Brain microvascular endothelial cell (primary cell): ENCODE measurements at regions not wholly inside any gene's neighbourhood (a gene's known extent, or its start where the extent isn't known, plus 50 kb on each side); places are given as distances from the start of the nearest gene placed in this dataset.

Experiments
- DNase-seq: peaks from one replicate; pipeline ENCODE4 v3.0.0-alpha.2; 2020
- H3K27ac ChIP-seq: fragments of 250-450 bp; sonication (Bioruptor Pico); 2 replicates; pipeline ENCODE4 v1.5.1; 2020; ENCODE audit warnings: mild to moderate bottlenecking, moderate library complexity
- H3K27me3 ChIP-seq: fragments of 250-450 bp; sonication (Bioruptor Pico); replicated peaks from 2 replicates; pipeline ENCODE4 v1.5.1; 2020; ENCODE audit warnings: mild to moderate bottlenecking
- H3K36me3 ChIP-seq: fragments of 250-450 bp; sonication (Bioruptor Pico); replicated peaks from 2 replicates; pipeline ENCODE4 v1.5.1; 2020; ENCODE audit warnings: mild to moderate bottlenecking
- H3K4me3 ChIP-seq: 2 replicates; pipeline ENCODE4 v1.5.1; 2011; ENCODE audit warnings: low read depth, mild to moderate bottlenecking, control low read depth, low read length, moderate library complexity
- in situ Hi-C: cut with HindIII; loops from 2 replicates; pipeline ENCODE4 v1.10.0; 2017; ENCODE audit warnings: low sequenced_read_pairs, low pct_ligation_motif_present
- TF ChIP-seq, protein P1 (sequence below): IDR thresholded peaks from 2 replicates; pipeline ENCODE4 v1.5.1; 2011; ENCODE audit warnings: low read depth, mild to moderate bottlenecking, moderate library complexity, low read length, control low read depth, inconsistent platforms; ENCODE audit errors: missing control alignments

DNA sequence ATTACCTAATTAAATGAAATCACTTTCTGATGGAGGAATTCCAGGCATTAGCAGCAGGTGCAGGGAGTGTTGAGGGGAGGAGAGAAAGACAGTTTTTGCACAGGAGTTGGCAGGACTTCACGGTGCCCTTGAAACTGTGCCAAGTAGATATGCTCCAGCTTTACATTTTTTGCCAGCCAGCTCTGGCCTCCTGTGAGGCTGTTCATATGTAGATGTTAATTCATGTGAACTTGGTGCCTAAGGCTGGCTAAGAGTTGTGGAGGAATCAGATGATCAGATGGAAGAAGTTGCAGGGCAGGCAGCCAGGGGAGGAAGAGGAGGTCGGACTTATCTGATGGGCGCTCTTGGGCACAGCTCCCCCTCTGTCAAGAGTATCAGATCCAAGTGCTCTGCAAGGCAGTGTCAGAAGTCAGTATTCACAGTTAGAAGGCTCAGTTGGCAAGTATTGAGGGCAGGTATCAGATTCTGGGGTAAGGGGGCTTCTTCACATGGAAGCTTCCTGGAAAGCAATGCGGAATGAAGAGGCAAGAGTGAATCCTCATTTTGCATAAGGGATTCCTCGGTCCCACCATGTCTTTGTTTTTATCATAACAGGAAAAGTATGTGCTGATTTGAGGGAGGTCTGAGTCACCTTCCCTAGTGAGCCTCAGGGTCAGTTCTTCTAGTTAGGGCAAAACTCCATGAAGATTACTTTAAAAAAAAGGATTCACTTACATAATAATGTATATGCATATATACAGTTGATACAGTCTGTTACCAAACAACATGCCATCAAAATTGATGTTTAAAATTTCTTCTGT lies 172.6 kb upstream of the UMPS start:
- Histone ChIP-seq H3K27ac (no peak overlapping the region), H3K4me3 (no peak overlapping the region), H3K36me3 (no peaks in the 10 kb centered on the region), H3K27me3 (no peaks in the 10 kb centered on the region)
- in situ Hi-C loops: loop anchor here (25.0 kb wide), 1 partner anchor 130 kb away; no protein-coding TSS in a partner anchor
- TF ChIP-seq, protein P1, sequence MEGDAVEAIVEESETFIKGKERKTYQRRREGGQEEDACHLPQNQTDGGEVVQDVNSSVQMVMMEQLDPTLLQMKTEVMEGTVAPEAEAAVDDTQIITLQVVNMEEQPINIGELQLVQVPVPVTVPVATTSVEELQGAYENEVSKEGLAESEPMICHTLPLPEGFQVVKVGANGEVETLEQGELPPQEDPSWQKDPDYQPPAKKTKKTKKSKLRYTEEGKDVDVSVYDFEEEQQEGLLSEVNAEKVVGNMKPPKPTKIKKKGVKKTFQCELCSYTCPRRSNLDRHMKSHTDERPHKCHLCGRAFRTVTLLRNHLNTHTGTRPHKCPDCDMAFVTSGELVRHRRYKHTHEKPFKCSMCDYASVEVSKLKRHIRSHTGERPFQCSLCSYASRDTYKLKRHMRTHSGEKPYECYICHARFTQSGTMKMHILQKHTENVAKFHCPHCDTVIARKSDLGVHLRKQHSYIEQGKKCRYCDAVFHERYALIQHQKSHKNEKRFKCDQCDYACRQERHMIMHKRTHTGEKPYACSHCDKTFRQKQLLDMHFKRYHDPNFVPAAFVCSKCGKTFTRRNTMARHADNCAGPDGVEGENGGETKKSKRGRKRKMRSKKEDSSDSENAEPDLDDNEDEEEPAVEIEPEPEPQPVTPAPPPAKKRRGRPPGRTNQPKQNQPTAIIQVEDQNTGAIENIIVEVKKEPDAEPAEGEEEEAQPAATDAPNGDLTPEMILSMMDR: no peak
- DNase-seq: peak; percentile 52

DNA sequence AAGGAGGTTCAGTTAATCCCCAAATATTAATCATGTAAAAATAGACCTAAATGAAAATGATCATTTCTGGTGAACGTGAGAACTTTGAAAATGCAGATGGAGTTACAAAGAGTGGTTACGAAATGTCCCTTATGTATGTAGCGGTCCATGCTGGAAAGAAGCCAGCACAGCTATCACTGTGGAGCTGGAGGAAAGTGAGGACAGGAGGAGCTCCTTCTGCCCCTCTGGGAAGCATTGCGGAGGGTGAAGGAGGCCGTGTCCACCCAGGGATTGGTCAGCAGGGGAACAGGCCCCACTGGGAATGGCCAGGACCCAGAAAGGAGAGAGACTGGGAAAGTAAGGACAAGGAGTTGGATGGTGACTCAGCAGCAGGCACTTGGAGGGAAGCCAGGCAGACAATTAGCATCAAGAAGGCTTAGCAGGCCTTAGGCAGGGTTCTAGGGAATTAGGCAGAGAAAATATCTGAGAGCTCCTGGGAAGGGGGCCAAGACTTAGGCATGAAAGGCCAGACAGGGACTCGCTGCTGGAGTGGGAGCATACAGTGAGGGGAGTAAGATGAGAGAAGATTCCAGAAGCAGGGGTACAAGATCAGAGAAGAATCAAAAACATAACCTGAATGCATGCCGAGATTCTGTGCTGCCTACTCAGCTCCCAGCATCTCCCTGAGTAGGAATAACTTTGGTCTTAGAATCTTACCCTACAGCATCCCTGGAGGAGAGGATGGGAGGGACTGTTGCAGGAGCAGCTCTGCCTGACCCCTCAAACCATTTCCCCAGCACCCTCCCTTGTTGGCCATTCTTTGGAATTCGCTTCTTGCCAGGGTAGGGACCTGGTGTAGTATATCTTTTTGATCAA lies 171.0 kb upstream of the UMPS start:
- TF ChIP-seq, protein P1: peak; percentile 4
- H3K4me3 ChIP-seq: no peak overlapping the region
- peak overlapping the region; percentile 24 for H3K27ac ChIP-seq
- in situ Hi-C loops: loop anchor here (25.0 kb wide), 1 partner anchor 128 kb away; no protein-coding TSS in a partner anchor
- peak; percentile 93 for DNase-seq
- no peaks in the 10 kb centered on the region for H3K36me3 ChIP-seq
- no peaks in the 10 kb centered on the region for H3K27me3 ChIP-seq

DNA sequence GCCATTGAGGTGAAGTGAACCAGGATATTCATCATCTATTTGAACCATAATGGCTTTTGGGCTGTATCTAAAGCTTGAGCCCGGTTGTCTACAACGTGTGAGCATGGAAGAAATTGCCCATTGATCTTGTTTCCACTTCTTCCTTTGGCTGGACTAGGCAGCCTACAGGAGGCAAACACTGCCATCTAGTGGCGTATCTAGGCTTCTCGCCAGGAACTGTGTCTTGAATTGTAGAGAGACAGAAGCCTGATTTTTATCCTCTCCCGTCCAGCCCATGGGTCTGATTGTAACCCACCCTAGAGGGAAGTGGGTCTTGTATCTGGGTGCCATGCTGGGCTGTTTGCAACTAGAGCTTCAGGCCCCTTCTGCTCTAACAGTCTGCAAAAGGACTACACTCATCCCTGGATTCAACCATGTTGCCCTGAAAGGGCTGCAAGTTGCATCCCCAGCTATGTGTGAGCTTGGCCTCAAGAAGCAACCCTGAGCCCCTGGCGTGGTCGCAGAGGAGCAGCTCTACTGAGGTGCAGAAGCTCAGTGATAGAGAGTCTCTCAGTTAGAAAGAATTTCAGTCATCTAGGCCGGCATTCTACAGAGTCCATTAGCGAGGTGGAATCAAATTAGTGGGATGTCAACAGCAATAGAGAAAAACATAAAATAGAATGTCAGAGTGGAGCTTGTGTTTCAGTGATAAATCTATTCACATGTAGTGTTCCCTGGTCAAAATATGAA lies 170.2 kb upstream of the UMPS start:
- H3K36me3 ChIP-seq: no peaks in the 10 kb centered on the region
- TF ChIP-seq, protein P1: peak; percentile 92
- no peak overlapping the region for H3K27ac ChIP-seq
- peak; percentile 84 for DNase-seq
- in situ Hi-C loops: loop anchor here (25.0 kb wide), 1 partner anchor 127 kb away; no protein-coding TSS in a partner anchor
- no peaks in the 10 kb centered on the region for H3K27me3 ChIP-seq
- H3K4me3 ChIP-seq: no peak overlapping the region

DNA sequence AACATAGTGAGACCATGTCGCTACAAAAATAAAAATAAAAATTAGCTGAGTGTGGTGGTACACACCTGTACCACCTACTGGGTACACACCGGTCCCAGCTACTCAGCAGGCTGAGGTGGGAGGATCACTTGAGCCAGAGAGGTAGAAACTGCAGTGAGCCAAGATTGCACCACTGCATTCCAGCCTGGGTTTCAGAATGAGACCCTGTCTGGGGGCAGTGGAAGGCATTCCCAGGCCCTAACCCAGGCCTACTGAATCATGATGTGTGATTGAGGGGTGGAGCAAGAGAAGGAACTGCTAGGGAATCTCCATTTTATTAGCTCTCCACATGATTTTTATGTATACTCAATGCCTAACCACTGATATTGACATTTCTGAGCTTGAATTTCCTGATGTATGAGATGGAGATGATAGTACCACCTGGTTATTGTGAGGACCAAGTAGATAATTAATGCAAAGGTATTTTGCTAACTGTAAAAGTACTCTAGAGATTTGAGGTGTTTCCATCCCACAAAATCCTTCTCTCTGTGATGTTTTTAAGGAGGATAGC lies 169.5 kb upstream of the UMPS start:
- in situ Hi-C loops: loop anchor here (25.0 kb wide), 1 partner anchor 127 kb away; no protein-coding TSS in a partner anchor
- no peaks in the 10 kb centered on the region for H3K27me3 ChIP-seq
- no peaks in the 10 kb centered on the region for H3K36me3 ChIP-seq
- no peak overlapping the region for H3K4me3 ChIP-seq
- TF ChIP-seq, protein P1: no peak
- H3K27ac ChIP-seq: no peak overlapping the region
- DNase-seq: no peak

DNA sequence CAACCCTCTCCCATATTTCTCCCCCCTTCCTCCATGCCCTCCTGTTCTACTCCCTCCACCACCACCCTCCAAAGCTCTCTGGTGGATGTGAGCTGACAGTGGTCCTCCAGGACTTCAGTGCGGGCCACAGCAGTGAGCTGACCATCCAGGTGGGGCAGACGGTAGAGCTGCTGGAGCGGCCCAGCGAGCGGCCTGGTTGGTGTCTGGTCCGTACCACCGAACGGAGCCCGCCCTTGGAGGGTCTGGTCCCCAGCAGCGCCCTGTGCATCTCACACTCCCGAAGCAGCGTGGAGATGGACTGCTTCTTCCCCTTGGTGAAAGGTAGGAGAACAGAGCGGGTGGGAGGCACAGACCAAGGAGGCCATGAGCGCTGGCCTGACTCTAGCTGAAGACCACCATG lies 167.5 kb upstream of the UMPS start:
- no peak for DNase-seq
- Histone ChIP-seq H3K4me3 (no peak overlapping the region), H3K27me3 (peaks cover 3% of the 10 kb centered on the region), H3K27ac (no peak overlapping the region), H3K36me3 (no peaks in the 10 kb centered on the region)
- in situ Hi-C loops: loop anchor here (25.0 kb wide), 1 partner anchor 125 kb away; no protein-coding TSS in a partner anchor
- TF ChIP-seq, protein P1: no peak
